Left lung (tissue), 4 donors: ENCODE measurements at regions not wholly inside any gene's neighbourhood (a gene's known extent, or its start where the extent isn't known, plus 50 kb on each side); places are given as distances from the start of the nearest gene placed in this dataset.
"Not testable (repeated sequence)": the region's sequence is repeated elsewhere in the genome, so short reads cannot be mapped to it uniquely, and the experiment has no call there.

ENCODE experiments used
- ATAC-seq: fragments of 200-7000 bp; cut with Tn5 transposase; one replicate; pipeline ENCODE4 v1.9.1; 2020; ENCODE audit warnings: moderate library complexity
- DNase-seq, 4 donors: peaks; one replicate each; pipeline ENCODE4 v3.0.0-alpha.2; 2013 to 2020
- H3K27ac ChIP-seq, 2 donors: fragments of 200-600 bp; sonication (generic) in 1 of 2; one replicate each; pipeline versions ENCODE4 v1.5.0 to v1.8.0; 2020 to 2021
- H3K27me3 ChIP-seq, 2 donors: fragments of 200-600 bp; sonication (generic) in 1 of 2; one replicate each; pipeline versions ENCODE4 v1.5.0 to v1.8.0; 2020 to 2021
- H3K36me3 ChIP-seq, 2 donors: fragments of 200-600 bp; sonication (generic) in 1 of 2; one replicate each; pipeline versions ENCODE4 v1.5.0 to v1.8.0; 2020 to 2021
- H3K4me1 ChIP-seq, 2 donors: fragments of 200-600 bp; one replicate each; pipeline ENCODE4 v1.8.0; 2021
- H3K4me3 ChIP-seq, 2 donors: fragments of 200-600 bp; sonication (generic) in 1 of 2; one replicate each; pipeline versions ENCODE4 v1.5.0 to v1.8.0; 2020 to 2021; ENCODE audit warnings: mild to moderate bottlenecking in 1 of 2
- H3K9me3 ChIP-seq, 2 donors: fragments of 200-600 bp; sonication (generic) in 1 of 2; one replicate each; pipeline versions ENCODE4 v1.5.0 to v1.8.0; 2020 to 2021
- intact Hi-C, 2 donors: fragments of 100-400 bp; cut with DNase I; formaldehyde crosslinking; loops; one replicate each; pipeline versions ENCODE4 v1.11.2 to v1.14.2; 2022
- TF ChIP-seq, protein P1 (sequence below), 2 donors: fragments of 200-600 bp; sonication (generic) in 1 of 2; IDR thresholded peaks; one replicate each; pipeline versions ENCODE4 v1.5.0 to v1.8.0; 2021; ENCODE audit warnings: antibody characterized with exemption in 2 of 2
- donor health status: DM: no; HTN: yes; CAD: no.
- donor health status: DM: no; HTN: no; CAD: no.

- Histone ChIP-seq H3K4me1 (no peaks in the 10 kb centered on the region), H3K9me3 (no peaks in the 10 kb centered on the region), H3K27me3 (no peaks in the 10 kb centered on the region), H3K4me3 (no peak overlapping the region), H3K27ac (no peak overlapping the region), H3K36me3 (no peaks in the 10 kb centered on the region)
- no peak for ATAC-seq
- TF ChIP-seq, protein P1, sequence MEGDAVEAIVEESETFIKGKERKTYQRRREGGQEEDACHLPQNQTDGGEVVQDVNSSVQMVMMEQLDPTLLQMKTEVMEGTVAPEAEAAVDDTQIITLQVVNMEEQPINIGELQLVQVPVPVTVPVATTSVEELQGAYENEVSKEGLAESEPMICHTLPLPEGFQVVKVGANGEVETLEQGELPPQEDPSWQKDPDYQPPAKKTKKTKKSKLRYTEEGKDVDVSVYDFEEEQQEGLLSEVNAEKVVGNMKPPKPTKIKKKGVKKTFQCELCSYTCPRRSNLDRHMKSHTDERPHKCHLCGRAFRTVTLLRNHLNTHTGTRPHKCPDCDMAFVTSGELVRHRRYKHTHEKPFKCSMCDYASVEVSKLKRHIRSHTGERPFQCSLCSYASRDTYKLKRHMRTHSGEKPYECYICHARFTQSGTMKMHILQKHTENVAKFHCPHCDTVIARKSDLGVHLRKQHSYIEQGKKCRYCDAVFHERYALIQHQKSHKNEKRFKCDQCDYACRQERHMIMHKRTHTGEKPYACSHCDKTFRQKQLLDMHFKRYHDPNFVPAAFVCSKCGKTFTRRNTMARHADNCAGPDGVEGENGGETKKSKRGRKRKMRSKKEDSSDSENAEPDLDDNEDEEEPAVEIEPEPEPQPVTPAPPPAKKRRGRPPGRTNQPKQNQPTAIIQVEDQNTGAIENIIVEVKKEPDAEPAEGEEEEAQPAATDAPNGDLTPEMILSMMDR (IDR thresholded peaks at IDR 0.05), result no peak
- intact Hi-C loops, result no loop called here
- DNase-seq, result no peak
Observed at GRCh38 chr5:18799482-18800128, 1165.3 kb downstream of the TAF11L14 start.

DNA sequence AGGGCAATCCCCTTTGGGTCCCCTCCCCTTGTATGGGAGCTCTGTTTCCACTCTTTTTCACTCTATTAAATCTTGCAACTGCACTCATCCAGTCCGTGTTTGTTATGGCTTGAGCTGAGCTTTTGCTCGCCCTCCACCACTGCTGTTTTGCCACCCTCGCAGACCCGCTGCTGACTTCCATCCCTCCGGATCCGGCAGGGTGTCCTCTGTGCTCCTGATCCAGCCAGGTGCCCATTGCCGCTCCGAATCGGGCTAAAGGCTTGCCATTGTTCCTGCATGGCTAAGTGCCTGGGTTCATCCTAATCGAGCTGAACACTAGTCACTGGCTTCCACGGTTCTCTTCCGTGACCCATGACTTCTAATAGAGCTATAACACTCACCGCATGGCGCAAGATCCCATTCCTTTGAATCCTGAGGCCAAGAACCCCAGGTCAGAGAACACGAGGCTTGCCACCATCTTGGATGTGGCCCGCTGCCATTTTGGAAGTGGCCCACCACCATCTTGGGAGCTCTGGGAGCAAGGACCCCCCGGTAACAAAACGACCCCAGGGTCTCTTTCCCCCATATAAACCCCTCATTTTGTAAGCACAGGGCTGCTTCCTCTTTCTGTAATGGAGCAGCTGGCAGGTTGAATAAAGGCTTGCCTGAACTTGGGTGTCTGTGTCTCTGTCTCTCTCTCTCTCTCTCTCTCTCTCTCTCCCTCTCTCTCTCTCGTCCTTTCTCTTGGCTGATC is 1166.2 kb downstream of the TAF11L14 start:
- H3K36me3 ChIP-seq, result no peaks in the 10 kb centered on the region
- intact Hi-C loops, result no loop called here
- TF ChIP-seq, protein P1 (IDR thresholded peaks at IDR 0.05), result no peak
- H3K9me3 ChIP-seq, result no peaks in the 10 kb centered on the region
- no peaks in the 10 kb centered on the region for H3K27me3 ChIP-seq
- H3K4me1 ChIP-seq, result no peaks in the 10 kb centered on the region
- H3K27ac ChIP-seq, result no peak overlapping the region
- ATAC-seq, result no peak
- no peak overlapping the region for H3K4me3 ChIP-seq
- peak in 1 of 4 donors; percentile 60 for DNase-seq

DNA sequence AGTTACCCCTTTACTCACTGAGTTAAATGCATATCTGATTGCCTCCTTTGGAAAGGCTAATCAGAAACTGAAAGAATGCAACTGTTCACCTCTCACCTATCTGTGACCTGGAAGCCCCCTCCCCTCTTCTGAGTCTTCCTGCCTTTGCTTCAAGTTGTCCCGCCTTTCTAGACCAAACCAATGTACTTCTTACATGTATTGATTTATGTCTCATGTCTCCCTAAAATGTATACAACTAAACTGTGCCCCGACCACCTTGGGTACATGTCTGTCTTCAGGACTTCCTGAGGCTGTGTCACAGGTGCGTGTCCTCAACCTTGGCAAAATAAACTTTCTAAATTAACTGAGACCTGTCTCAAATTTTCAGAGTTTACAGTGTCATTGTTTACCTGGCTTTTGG is 1167.2 kb downstream of the TAF11L14 start:
- H3K4me1 ChIP-seq, intact Hi-C loops, H3K9me3 ChIP-seq, H3K27ac ChIP-seq, DNase-seq, ATAC-seq, H3K4me3 ChIP-seq, H3K27me3 ChIP-seq, H3K36me3 ChIP-seq: not testable (repeated sequence)

GRCh38 chr5:18802336-18802735 is 1168.1 kb downstream of the TAF11L14 start:
- TF ChIP-seq, protein P1 (IDR thresholded peaks at IDR 0.05), result no peak
- H3K36me3 ChIP-seq, result no peaks in the 10 kb centered on the region
- H3K4me1 ChIP-seq, result no peaks in the 10 kb centered on the region
- no peaks in the 10 kb centered on the region for H3K27me3 ChIP-seq
- no peak overlapping the region for H3K27ac ChIP-seq
- H3K9me3 ChIP-seq, result no peaks in the 10 kb centered on the region
- intact Hi-C loops, result no loop called here
- no peak for DNase-seq
- no peak for ATAC-seq
- no peak overlapping the region for H3K4me3 ChIP-seq

DNA sequence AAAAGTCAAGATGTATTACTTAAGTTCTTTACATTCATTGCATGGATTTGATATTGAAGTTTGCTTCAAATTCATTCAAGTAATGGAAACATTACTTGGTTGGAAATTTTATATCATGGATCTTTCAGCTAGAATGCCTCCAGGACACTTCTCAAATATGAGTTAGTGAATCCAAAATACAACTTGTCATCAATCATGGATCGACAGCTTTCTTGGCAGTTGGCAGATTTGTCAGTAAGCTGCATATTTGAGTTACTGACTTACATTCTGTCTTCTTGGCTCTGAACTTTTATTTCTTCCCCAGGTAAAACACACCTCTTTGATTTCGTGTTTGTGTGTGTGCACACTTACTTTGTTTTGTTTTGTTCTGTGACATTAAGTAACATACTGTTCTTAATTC is 1171.1 kb downstream of the TAF11L14 start:
- Histone ChIP-seq H3K27me3 (no peaks in the 10 kb centered on the region), H3K9me3 (no peaks in the 10 kb centered on the region), H3K36me3 (no peaks in the 10 kb centered on the region), H3K27ac (no peak overlapping the region), H3K4me3 (no peak overlapping the region), H3K4me1 (no peaks in the 10 kb centered on the region)
- TF ChIP-seq, protein P1 (IDR thresholded peaks at IDR 0.05), result no peak
- DNase-seq (no peak), ATAC-seq (no peak)
- intact Hi-C loops, result no loop called here
